ENCODE measurements at regions not wholly inside any gene's neighbourhood (a gene's known extent, or its start where the extent isn't known, plus 50 kb on each side); places are given as distances from the start of the nearest gene placed in this dataset.
A peak's percentile ranks its signal among the peaks of the same experiment; 100 is the strongest.
"Not testable (repeated sequence)": the region's sequence is repeated elsewhere in the genome, so short reads cannot be mapped to it uniquely, and the experiment has no call there.

DNA sequence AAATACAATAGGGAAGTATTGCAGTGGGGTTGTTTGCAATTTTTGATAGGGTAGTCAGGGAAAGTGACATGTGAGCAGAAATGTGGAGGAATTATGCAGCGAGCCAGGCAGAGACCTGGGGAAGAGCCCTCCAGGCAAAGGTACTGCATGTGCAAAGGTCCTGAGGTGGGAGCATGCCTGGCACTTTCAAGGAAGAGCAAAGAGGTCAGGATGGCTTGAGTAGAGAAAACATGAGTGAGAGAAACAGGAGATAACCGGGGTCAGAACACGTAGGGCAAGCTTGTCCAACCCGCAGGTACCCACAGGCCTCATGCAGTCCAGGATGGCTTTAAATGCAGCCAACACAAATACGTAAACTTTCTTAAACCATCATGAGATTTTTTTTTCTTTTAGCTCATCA lies 71.0 kb downstream of the COQ2 start:
- no peak overlapping the region for H3K4me3 Mint-ChIP-seq
- DNase-seq, result no peak
- no peaks in the 10 kb centered on the region for H3K9me3 Mint-ChIP-seq
- no peaks in the 10 kb centered on the region for H3K36me3 Mint-ChIP-seq (ENCODE audit: low read depth)
- H3K27me3 Mint-ChIP-seq, result no peaks in the 10 kb centered on the region
- peaks cover 72% of the 10 kb centered on the region for H3K4me1 Mint-ChIP-seq (ENCODE audit: low read depth)
- no peak overlapping the region for H3K27ac Mint-ChIP-seq

DNA sequence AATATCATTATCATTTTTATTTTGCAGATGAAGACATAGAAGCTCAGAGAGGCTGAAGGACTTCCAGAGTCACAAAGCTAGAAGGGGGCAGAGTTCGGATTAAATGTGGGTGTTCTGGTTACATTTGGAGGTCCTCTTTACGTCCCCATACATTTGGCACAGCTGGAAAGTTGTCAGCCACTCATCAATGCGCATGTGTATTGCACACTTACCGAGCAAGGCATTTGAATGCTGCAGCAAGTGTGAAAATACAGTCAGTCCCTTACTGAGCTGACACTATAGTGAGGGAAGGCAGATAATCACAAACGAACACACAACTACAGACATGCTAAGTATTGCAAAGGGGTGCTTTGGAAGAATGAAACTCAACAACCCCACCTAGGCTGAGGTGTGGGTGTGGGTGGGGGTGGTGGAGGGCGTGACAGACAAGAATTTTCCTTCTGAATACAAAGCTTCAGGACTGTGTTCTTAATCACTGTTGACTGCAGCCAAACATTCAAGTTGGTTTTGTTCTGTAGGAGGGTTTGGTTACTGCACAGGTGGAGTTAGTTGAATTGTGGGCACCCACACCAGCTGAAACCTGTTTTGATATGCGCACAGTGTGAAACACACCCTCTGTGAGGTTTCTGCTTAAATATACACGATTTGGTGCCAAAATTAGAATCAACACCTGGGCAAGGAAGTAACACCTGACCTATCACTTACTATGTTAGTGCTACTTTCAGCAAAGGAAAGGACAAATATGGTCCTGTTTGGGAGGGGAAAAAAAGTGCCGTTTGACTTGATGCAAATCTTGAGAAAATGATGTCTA lies 72.4 kb downstream of the COQ2 start:
- no peak overlapping the region for H3K4me3 Mint-ChIP-seq
- no peaks in the 10 kb centered on the region for H3K27me3 Mint-ChIP-seq
- no peak overlapping the region for H3K27ac Mint-ChIP-seq
- peak; percentile 59 for DNase-seq
- H3K36me3 Mint-ChIP-seq (ENCODE audit: low read depth), result no peaks in the 10 kb centered on the region
- no peaks in the 10 kb centered on the region for H3K9me3 Mint-ChIP-seq
- peaks cover 58% of the 10 kb centered on the region for H3K4me1 Mint-ChIP-seq (ENCODE audit: low read depth)

DNA sequence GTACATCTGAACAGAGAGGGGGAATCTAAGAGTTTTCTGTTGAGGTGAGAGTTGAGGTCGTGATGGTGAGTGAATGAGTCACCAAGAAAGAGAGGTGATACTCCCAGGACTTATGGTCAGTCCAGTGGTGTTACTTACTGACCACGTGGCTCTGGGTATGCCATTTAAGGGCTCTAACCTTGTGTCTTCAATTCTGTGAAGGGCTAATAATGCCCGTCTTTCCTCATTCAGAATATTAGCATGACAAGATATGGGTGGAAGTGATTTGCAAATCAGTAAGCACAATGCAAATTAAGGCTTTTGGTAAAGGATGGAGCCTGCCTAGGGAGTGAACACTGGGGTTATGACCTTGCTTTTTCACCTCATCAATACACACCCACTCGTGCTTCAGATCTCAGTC lies 75.2 kb downstream of the COQ2 start:
- no peak for DNase-seq
- H3K4me1 Mint-ChIP-seq (ENCODE audit: low read depth), result peaks cover 42% of the 10 kb centered on the region
- H3K36me3 Mint-ChIP-seq (ENCODE audit: low read depth), result no peaks in the 10 kb centered on the region
- H3K9me3 Mint-ChIP-seq, result no peaks in the 10 kb centered on the region
- H3K27ac Mint-ChIP-seq, result no peak overlapping the region
- no peak overlapping the region for H3K4me3 Mint-ChIP-seq
- no peaks in the 10 kb centered on the region for H3K27me3 Mint-ChIP-seq

GRCh38 chr4:83208371-83209365 lies 75.9 kb downstream of the COQ2 start:
- Mint-ChIP-seq H3K27ac (no peak overlapping the region), H3K27me3 (no peaks in the 10 kb centered on the region), H3K36me3 (ENCODE audit: low read depth) (no peaks in the 10 kb centered on the region), H3K9me3 (no peaks in the 10 kb centered on the region), H3K4me3 (no peak overlapping the region), H3K4me1 (ENCODE audit: low read depth) (peaks cover 40% of the 10 kb centered on the region)
- no peak for DNase-seq

DNA sequence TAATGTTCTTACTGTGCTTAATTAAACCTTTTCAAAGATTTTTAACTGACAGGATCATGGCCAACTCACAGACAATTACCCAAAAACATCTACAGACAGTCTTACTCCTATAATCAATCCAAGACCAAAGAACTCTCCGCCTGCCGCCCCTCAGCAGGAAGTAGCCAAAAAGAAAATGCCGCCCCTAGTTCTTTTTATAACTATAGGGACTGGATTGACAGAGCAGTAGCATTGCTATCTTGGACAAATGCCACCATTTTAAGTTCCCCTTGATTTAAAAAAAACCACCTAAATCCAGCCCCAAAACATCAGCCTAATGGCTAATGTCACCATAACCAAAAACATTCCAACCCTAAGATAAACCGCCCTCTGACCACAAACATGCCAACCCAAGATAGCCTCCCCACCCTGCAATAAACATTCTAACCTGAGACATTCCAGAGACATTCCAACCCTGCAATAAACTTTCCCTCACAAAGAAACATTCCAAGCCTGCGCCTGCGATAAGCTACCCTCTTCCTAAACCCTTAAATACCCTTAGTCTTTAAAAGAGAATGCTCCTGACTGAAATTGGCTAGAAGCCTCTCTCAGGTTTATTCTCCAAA lies 77.0 kb downstream of the COQ2 start:
- no peaks in the 10 kb centered on the region for H3K27me3 Mint-ChIP-seq
- H3K27ac Mint-ChIP-seq, result no peak overlapping the region
- H3K9me3 Mint-ChIP-seq, result no peaks in the 10 kb centered on the region
- H3K4me3 Mint-ChIP-seq, result no peak overlapping the region
- peaks cover 29% of the 10 kb centered on the region for H3K4me1 Mint-ChIP-seq (ENCODE audit: low read depth)
- H3K36me3 Mint-ChIP-seq (ENCODE audit: low read depth), result no peaks in the 10 kb centered on the region
- no peak for DNase-seq

GRCh38 chr4:83205760-83206159 lies 78.8 kb downstream of the COQ2 start:
- H3K9me3 Mint-ChIP-seq, result no peaks in the 10 kb centered on the region
- H3K4me3 Mint-ChIP-seq, result no peak overlapping the region
- H3K4me1 Mint-ChIP-seq (ENCODE audit: low read depth), result peaks cover 13% of the 10 kb centered on the region
- no peaks in the 10 kb centered on the region for H3K36me3 Mint-ChIP-seq (ENCODE audit: low read depth)
- H3K27ac Mint-ChIP-seq, result no peak overlapping the region
- no peak for DNase-seq
- H3K27me3 Mint-ChIP-seq, result no peaks in the 10 kb centered on the region

GRCh38 chr4:83204731-83205130 lies 79.9 kb downstream of the COQ2 start:
- H3K4me3 Mint-ChIP-seq, result no peak overlapping the region
- no peak overlapping the region for H3K27ac Mint-ChIP-seq
- peaks cover 6% of the 10 kb centered on the region for H3K4me1 Mint-ChIP-seq (ENCODE audit: low read depth)
- no peaks in the 10 kb centered on the region for H3K9me3 Mint-ChIP-seq
- no peaks in the 10 kb centered on the region for H3K27me3 Mint-ChIP-seq
- H3K36me3 Mint-ChIP-seq (ENCODE audit: low read depth), result no peaks in the 10 kb centered on the region
- no peak for DNase-seq

GRCh38 chr4:83201761-83202160 lies 82.8 kb downstream of the COQ2 start:
- DNase-seq, result no peak
- no peaks in the 10 kb centered on the region for H3K27me3 Mint-ChIP-seq
- H3K4me3 Mint-ChIP-seq, result no peak overlapping the region
- peaks cover under 1% of the 10 kb centered on the region for H3K4me1 Mint-ChIP-seq (ENCODE audit: low read depth)
- H3K9me3 Mint-ChIP-seq, result no peaks in the 10 kb centered on the region
- H3K27ac Mint-ChIP-seq, result no peak overlapping the region
- H3K36me3 Mint-ChIP-seq (ENCODE audit: low read depth), result no peaks in the 10 kb centered on the region

DNA sequence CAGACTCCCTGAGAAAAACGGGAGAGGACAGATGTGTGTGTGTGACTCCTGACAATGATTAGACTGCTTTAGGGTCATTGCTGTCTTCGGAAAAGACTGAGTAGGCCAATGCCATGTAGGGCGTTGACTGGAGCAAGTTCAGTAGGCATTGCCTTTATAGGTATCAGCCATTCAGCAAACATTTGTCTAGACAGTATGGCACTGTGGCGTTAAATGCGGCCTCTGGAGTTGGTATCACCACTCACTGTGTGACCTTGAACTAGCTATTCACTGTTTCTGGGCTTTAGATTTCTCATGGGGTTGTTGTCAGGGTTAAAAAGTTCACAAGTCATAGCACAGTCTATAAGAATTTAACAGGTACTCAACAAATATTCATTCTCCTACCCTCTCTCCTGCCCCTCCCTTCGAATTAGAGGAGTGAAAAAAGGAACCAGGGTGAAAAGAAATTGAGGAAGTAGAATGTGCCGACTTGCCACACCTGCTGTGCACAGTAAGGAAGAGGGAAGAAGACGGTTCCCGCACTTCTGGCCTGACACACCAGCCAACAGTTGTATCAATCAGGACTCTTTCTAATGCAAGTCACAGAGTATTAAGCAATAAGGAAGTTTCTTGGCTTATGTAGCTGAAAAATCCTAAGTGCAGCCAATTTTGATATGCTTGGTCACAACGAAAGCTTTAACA lies 83.2 kb upstream of the PLAC8 start:
- no peaks in the 10 kb centered on the region for H3K36me3 Mint-ChIP-seq (ENCODE audit: low read depth)
- peaks cover 1% of the 10 kb centered on the region for H3K4me1 Mint-ChIP-seq (ENCODE audit: low read depth)
- H3K27ac Mint-ChIP-seq, result no peak overlapping the region
- no peak overlapping the region for H3K4me3 Mint-ChIP-seq
- no peaks in the 10 kb centered on the region for H3K9me3 Mint-ChIP-seq
- H3K27me3 Mint-ChIP-seq, result no peaks in the 10 kb centered on the region
- no peak for DNase-seq

- DNase-seq, result no peak
- Mint-ChIP-seq H3K27ac (no peak overlapping the region), H3K4me1 (ENCODE audit: low read depth) (peaks cover 1% of the 10 kb centered on the region), H3K4me3 (no peak overlapping the region), H3K9me3 (no peaks in the 10 kb centered on the region), H3K36me3 (ENCODE audit: low read depth) (no peaks in the 10 kb centered on the region), H3K27me3 (no peaks in the 10 kb centered on the region)
Observed at GRCh38 chr4:83196921-83197320, 82.4 kb upstream of the PLAC8 start.

GRCh38 chr4:83195269-83195668 lies 80.7 kb upstream of the PLAC8 start:
- no peaks in the 10 kb centered on the region for H3K9me3 Mint-ChIP-seq
- H3K36me3 Mint-ChIP-seq (ENCODE audit: low read depth), result no peaks in the 10 kb centered on the region
- no peak overlapping the region for H3K4me3 Mint-ChIP-seq
- peaks cover 1% of the 10 kb centered on the region for H3K4me1 Mint-ChIP-seq (ENCODE audit: low read depth)
- no peak overlapping the region for H3K27ac Mint-ChIP-seq
- H3K27me3 Mint-ChIP-seq, result no peaks in the 10 kb centered on the region
- no peak for DNase-seq

GRCh38 chr4:83194588-83194987 lies 80.1 kb upstream of the PLAC8 start:
- H3K9me3 Mint-ChIP-seq; DNase-seq; H3K36me3 Mint-ChIP-seq (ENCODE audit: low read depth); H3K4me1 Mint-ChIP-seq (ENCODE audit: low read depth); H3K27me3 Mint-ChIP-seq; H3K27ac Mint-ChIP-seq; H3K4me3 Mint-ChIP-seq: not testable (repeated sequence)

GRCh38 chr4:83192634-83193033 lies 78.1 kb upstream of the PLAC8 start:
- Mint-ChIP-seq H3K27me3 (no peaks in the 10 kb centered on the region), H3K4me1 (ENCODE audit: low read depth) (peaks cover 1% of the 10 kb centered on the region), H3K4me3 (no peak overlapping the region), H3K27ac (no peak overlapping the region), H3K36me3 (ENCODE audit: low read depth) (no peaks in the 10 kb centered on the region), H3K9me3 (no peaks in the 10 kb centered on the region)
- DNase-seq, result no peak

- Mint-ChIP-seq H3K27me3 (no peaks in the 10 kb centered on the region), H3K4me3 (no peak overlapping the region), H3K9me3 (no peaks in the 10 kb centered on the region), H3K27ac (no peak overlapping the region), H3K4me1 (ENCODE audit: low read depth) (no peaks in the 10 kb centered on the region), H3K36me3 (ENCODE audit: low read depth) (no peaks in the 10 kb centered on the region)
- DNase-seq, result no peak
Observed at GRCh38 chr4:83191026-83191425, 76.5 kb upstream of the PLAC8 start.

Measured in activated T-cell treated with anti-CD3 and anti-CD28 coated beads, Interleukin-2, amount 50 U/mL, for 24 hours (primary cell).